GM12878 (cell line): ENCODE measurements at regions not wholly inside any gene's neighbourhood (a gene's known extent, or its start where the extent isn't known, plus 50 kb on each side); places are given as distances from the start of the nearest gene placed in this dataset.

Source experiments
- ATAC-seq: fragments of 200-7000 bp; cut with Tn5 transposase; 3 replicates; pipeline ENCODE4 v1.9.1; 2020; ENCODE audit warnings: mild to moderate bottlenecking, moderate library complexity
- BruUV-seq: library from RNA; stranded (reverse); fragments of 400-500 nt; replicated peaks from 2 replicates; lab custom pipeline; 2021; lab: Mats Ljungman, UMichigan
- CTCF ChIA-PET: fragments of 300-600 bp; sonication (Branson Sonifier 250); formaldehyde crosslinking; extraction: SDS; loops from one replicate; lab custom pipeline; 2021; ENCODE audit warnings: inconsistent platforms; lab: Yijun Ruan, JAX
- POLR2A ChIA-PET: fragments of 350-600 bp; formaldehyde crosslinking; extraction: SDS; loops from one replicate; lab custom pipeline; 2021; ENCODE audit warnings: inconsistent platforms; lab: Charles Lee
- RAD21 ChIA-PET: fragments of 300-600 bp; sonication (Branson Sonifier 250); formaldehyde crosslinking; loops from one replicate; lab custom pipeline; 2023; ENCODE audit warnings: antibody characterized with exemption; ENCODE audit not compliant: unreplicated experiment; lab: Charles Lee
- SMC1A ChIA-PET: fragments of 300-600 bp; sonication (Branson Sonifier 250); formaldehyde crosslinking; loops from one replicate; lab custom pipeline; 2023; ENCODE audit not compliant: unreplicated experiment, uncharacterized antibody; lab: Charles Lee
- DNase-seq: peaks from one replicate; pipeline ENCODE4 v3.0.0-alpha.2; 2011; ENCODE audit warnings: low read depth, low spot score
- FAIRE-seq: peaks from 3 replicates; lab custom pipeline; 2011; peaks lifted over from hg19 to GRCh38; lab: Jason Lieb, UNC
- H2AFZ ChIP-seq: 2 replicates; pipeline ENCODE4 v1.6.0; 2011; ENCODE audit warnings: low read depth, low read length, control low read depth; ENCODE audit not compliant: control insufficient read depth
- H3K27ac ChIP-seq: 2 replicates; pipeline ENCODE4 v1.5.1; 2011; ENCODE audit warnings: control low read depth; ENCODE audit not compliant: control insufficient read depth, insufficient read depth
- H3K27me3 ChIP-seq, 2 experiments: replicated peaks in 1 of 2; 2 replicates each; pipeline versions ENCODE4 v1.6.0 to v1.6.1; 2011; ENCODE audit warnings: low read length in 1 of 2; ENCODE audit not compliant: control insufficient read depth in 2 of 2, insufficient read depth in 2 of 2
- H3K36me3 ChIP-seq, 2 experiments: 2 replicates each; pipeline ENCODE4 v1.5.1; 2011; ENCODE audit warnings: low read length in 1 of 2; ENCODE audit not compliant: control insufficient read depth in 2 of 2, insufficient read depth in 2 of 2
- H3K4me1 ChIP-seq: 2 replicates; pipeline ENCODE4 v1.6.1; 2011; ENCODE audit warnings: mild to moderate bottlenecking, low read length, moderate library complexity, mixed read lengths; ENCODE audit not compliant: control insufficient read depth, insufficient read depth
- H3K4me2 ChIP-seq: 2 replicates; pipeline ENCODE4 v1.6.0; 2011; ENCODE audit warnings: control low read depth; ENCODE audit not compliant: control insufficient read depth, insufficient read depth
- H3K4me3 ChIP-seq: fragments of 200-600 bp; sonication (generic); 2 replicates; pipeline ENCODE4 v1.5.1; 2016
- H3K79me2 ChIP-seq: 2 replicates; pipeline ENCODE4 v1.6.0; 2011; ENCODE audit warnings: low read length; ENCODE audit not compliant: control insufficient read depth, insufficient read depth
- H3K9ac ChIP-seq: 2 replicates; pipeline ENCODE4 v1.8.0; 2011; ENCODE audit warnings: low read length, control low read depth, mixed read lengths; ENCODE audit not compliant: control insufficient read depth, insufficient read depth
- H3K9me3 ChIP-seq: replicated peaks from 3 replicates; pipeline ENCODE4 v1.5.1; 2011; ENCODE audit warnings: mild to moderate bottlenecking, low read length; ENCODE audit not compliant: control insufficient read depth, insufficient read depth
- H4K20me1 ChIP-seq: 2 replicates; pipeline ENCODE4 v1.6.0; 2011; ENCODE audit not compliant: control insufficient read depth, insufficient read depth
- CUX1 ChIP-seq: IDR thresholded peaks from 2 replicates; pipeline ENCODE4 v1.6.1; 2012; ENCODE audit warnings: improper control_type of control experiment, low read depth, low read length; ENCODE audit not compliant: insufficient replicate concordance
- EGR1 ChIP-seq, 2 experiments: IDR thresholded peaks; 1 replicate in 1 of 2; 2 replicates in 1 of 2; pipeline ENCODE4 v1.6.1; 2011 to 2012; ENCODE audit warnings: low read depth in 2 of 2, low read length in 2 of 2, borderline replicate concordance in 1 of 2, mild to moderate bottlenecking in 1 of 2, moderate library complexity in 1 of 2
- FOS ChIP-seq: IDR thresholded peaks from 3 replicates; pipeline ENCODE4 v1.6.1; 2011; ENCODE audit warnings: borderline replicate concordance; ENCODE audit not compliant: insufficient read length; ENCODE audit errors: extremely low read depth
- HDAC2 ChIP-seq: fragments of 200-600 bp; sonication (generic); IDR thresholded peaks from 2 replicates; pipeline ENCODE4 v1.6.1; 2017
- JUNB ChIP-seq: IDR thresholded peaks from 2 replicates; pipeline ENCODE4 v1.6.1; 2016; ENCODE audit warnings: antibody characterized with exemption, mild to moderate bottlenecking
- MEF2B ChIP-seq: fragments of 450-650 bp; IDR thresholded peaks from 2 replicates; pipeline ENCODE4 v1.6.1; 2018; ENCODE audit warnings: mild to moderate bottlenecking, moderate library complexity; ENCODE audit not compliant: partially characterized antibody, poor library complexity, severe bottlenecking
- MYC ChIP-seq: IDR thresholded peaks from 2 replicates; pipeline ENCODE4 v1.6.1; 2011; ENCODE audit warnings: mild to moderate bottlenecking, low read length, moderate library complexity, inconsistent platforms; ENCODE audit not compliant: insufficient read depth, insufficient replicate concordance, insufficient read length, severe bottlenecking
- REST ChIP-seq: IDR thresholded peaks from 2 replicates; pipeline ENCODE4 v1.6.1; 2012; ENCODE audit warnings: mild to moderate bottlenecking, low read depth, low read length
- SIX5 ChIP-seq: IDR thresholded peaks from 2 replicates; pipeline ENCODE4 v1.6.1; 2011; ENCODE audit warnings: mild to moderate bottlenecking, low read depth, low read length, moderate library complexity; ENCODE audit not compliant: severe bottlenecking
- WRNIP1 ChIP-seq: IDR thresholded peaks from 2 replicates; pipeline ENCODE4 v1.6.1; 2011; ENCODE audit warnings: low read depth, low read length, improper control_type of control experiment, borderline replicate concordance
- YY1 ChIP-seq: IDR thresholded peaks from 2 replicates; pipeline ENCODE4 v1.6.1; 2011; ENCODE audit warnings: low read depth, mild to moderate bottlenecking, low read length
- ZNF217 ChIP-seq: fragments of 450-650 bp; IDR thresholded peaks from 2 replicates; pipeline ENCODE4 v1.6.1; 2017; ENCODE audit warnings: antibody characterized with exemption, mild to moderate bottlenecking
- ZSCAN29 ChIP-seq: fragments of 450-650 bp; IDR thresholded peaks from 2 replicates; pipeline ENCODE4 v1.6.1; 2017; ENCODE audit warnings: mild to moderate bottlenecking, moderate library complexity
- WGBS: methylation state at CpG from one replicate; pipeline ENCODE4 v1.1.6; 2016; ENCODE audit warnings: low lambda C conversion rate; ENCODE audit not compliant: insufficient replicate concordance, insufficient coverage; ENCODE audit errors: missing lambda C conversion rate; 5-methylcytosine and 5-hydroxymethylcytosine counted together
- in situ Hi-C: fragments of 300-500 bp; cut with MboI; formaldehyde crosslinking; loops from 9 replicates; pipeline ENCODE4 v1.14.3; 2018; ENCODE audit warnings: mixed read lengths
- intact Hi-C: fragments of 100-400 bp; cut with micrococcal nuclease; formaldehyde crosslinking; loops from one replicate; pipeline ENCODE4 v1.14.2; 2022; ENCODE audit not compliant: unreplicated experiment
- TF ChIP-seq, protein P1 (sequence below): fragments of 450-650 bp; IDR thresholded peaks from 2 replicates; pipeline ENCODE4 v1.6.1; 2014; ENCODE audit warnings: mild to moderate bottlenecking
- TF ChIP-seq, protein P2 (sequence below): IDR thresholded peaks from 2 replicates; pipeline ENCODE4 v1.6.1; 2011; ENCODE audit warnings: low read depth, mild to moderate bottlenecking, low read length, moderate library complexity, borderline replicate concordance; ENCODE audit errors: extremely low read depth

DNA sequence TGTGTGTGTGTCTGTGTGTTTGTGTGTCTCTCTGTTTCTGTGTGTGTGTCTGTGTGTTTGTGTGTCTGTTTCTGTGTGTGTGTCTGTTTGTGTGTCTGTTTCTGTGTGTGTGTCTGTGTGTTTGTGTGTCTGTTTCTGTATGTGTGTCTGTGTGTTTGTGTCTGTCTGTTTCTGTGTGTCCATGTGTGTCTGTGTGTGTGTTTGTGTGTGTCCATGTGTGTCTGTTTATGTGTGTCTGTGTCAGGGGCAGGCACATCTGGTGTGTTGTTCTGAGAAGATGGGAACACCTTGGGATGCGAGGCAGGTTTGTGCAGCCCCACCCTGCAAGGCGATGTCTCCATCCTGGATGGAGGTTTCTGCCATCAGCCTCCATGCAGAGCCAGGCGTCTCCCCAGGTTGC lies 275.8 kb upstream of the SOX1 start:
- no peak for FAIRE-seq
- H3K4me2 ChIP-seq: no peak overlapping the region
- H3K27me3 ChIP-seq: no peaks in the 10 kb centered on the region
- no peaks in the 10 kb centered on the region for H3K79me2 ChIP-seq
- POLR2A ChIA-PET: no interaction called here
- RAD21 ChIA-PET: no interaction called here
- H3K36me3 ChIP-seq: no peaks in the 10 kb centered on the region
- CTCF ChIA-PET: no interaction called here
- ATAC-seq: no peak
- BruUV-seq: no TSS peak
- no peak for DNase-seq
- intact Hi-C loops: no loop called here
- H4K20me1 ChIP-seq: no peaks in the 10 kb centered on the region
- H3K4me3 ChIP-seq: no peak overlapping the region
- H3K4me1 ChIP-seq: no peaks in the 10 kb centered on the region
- H2AFZ ChIP-seq: no peak overlapping the region
- no peak overlapping the region for H3K9ac ChIP-seq
- no peak for TF ChIP-seq ZSCAN29
- TF ChIP-seq JUNB: no peak
- TF ChIP-seq CUX1: no peak
- no peak for TF ChIP-seq WRNIP1
- no peak for TF ChIP-seq HDAC2
- TF ChIP-seq SIX5: no peak
- no peak for TF ChIP-seq EGR1 (IDR thresholded peaks at IDR 0.05; ENCODE audit: borderline replicate concordance in 1 of 2, low read depth in 2 of 2, low read length in 2 of 2)
- no peak for TF ChIP-seq MYC
- TF ChIP-seq, protein P1, sequence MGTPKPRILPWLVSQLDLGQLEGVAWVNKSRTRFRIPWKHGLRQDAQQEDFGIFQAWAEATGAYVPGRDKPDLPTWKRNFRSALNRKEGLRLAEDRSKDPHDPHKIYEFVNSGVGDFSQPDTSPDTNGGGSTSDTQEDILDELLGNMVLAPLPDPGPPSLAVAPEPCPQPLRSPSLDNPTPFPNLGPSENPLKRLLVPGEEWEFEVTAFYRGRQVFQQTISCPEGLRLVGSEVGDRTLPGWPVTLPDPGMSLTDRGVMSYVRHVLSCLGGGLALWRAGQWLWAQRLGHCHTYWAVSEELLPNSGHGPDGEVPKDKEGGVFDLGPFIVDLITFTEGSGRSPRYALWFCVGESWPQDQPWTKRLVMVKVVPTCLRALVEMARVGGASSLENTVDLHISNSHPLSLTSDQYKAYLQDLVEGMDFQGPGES: no peak
- no peak for TF ChIP-seq YY1
- no peak for TF ChIP-seq FOS
- TF ChIP-seq MEF2B: no peak
- TF ChIP-seq, protein P2, sequence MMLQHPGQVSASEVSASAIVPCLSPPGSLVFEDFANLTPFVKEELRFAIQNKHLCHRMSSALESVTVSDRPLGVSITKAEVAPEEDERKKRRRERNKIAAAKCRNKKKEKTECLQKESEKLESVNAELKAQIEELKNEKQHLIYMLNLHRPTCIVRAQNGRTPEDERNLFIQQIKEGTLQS: no peak
- no peak for TF ChIP-seq REST
- TF ChIP-seq ZNF217: no peak
- TF ChIP-seq, all 136 proteins: peak for 0
- no peaks in the 10 kb centered on the region; the same call in 1 of the 3 replicates for H3K9me3 ChIP-seq
- 59% methylated on average over 3 of the region's 3 CpGs for WGBS
- no peak overlapping the region for H3K27ac ChIP-seq
- SMC1A ChIA-PET: no interaction called here
- in situ Hi-C loops: no loop called here
